Midbrain (tissue), 1 donor: ENCODE measurements at regions not wholly inside any gene's neighbourhood (a gene's known extent, or its start where the extent isn't known, plus 50 kb on each side); places are given as distances from the start of the nearest gene placed in this dataset.
A peak's percentile ranks its signal among the peaks of the same experiment; 100 is the strongest.
"Not testable (repeated sequence)": the region's sequence is repeated elsewhere in the genome, so short reads cannot be mapped to it uniquely, and the experiment has no call there.

Source experiments
- DNase-seq: peaks from one replicate; lab custom pipeline; 2025; lab: John Stamatoyannopoulos, UW

GRCh38 chr5:82603033-82603987 lies 325.2 kb upstream of the RPS23 start:
- no peak for DNase-seq

- DNase-seq = no peak
These were observed 323.7 kb upstream of the RPS23 start for GRCh38 chr5:82601861-82602260.

GRCh38 chr5:82601077-82601476 lies 322.9 kb upstream of the RPS23 start:
- no peak for DNase-seq

- DNase-seq = no peak
These were observed 321.5 kb upstream of the RPS23 start for GRCh38 chr5:82599692-82600091.

GRCh38 chr5:82599030-82599429 lies 320.9 kb upstream of the RPS23 start:
- no peak for DNase-seq

- no peak for DNase-seq
These were observed 319.3 kb upstream of the RPS23 start for GRCh38 chr5:82597437-82597836.

GRCh38 chr5:82596451-82596850 lies 318.3 kb upstream of the RPS23 start:
- DNase-seq = no peak

GRCh38 chr5:82595113-82595512 lies 317.0 kb upstream of the RPS23 start:
- no peak for DNase-seq

- peak; percentile 4 for DNase-seq
These were observed 315.9 kb upstream of the RPS23 start for GRCh38 chr5:82594097-82594496.

GRCh38 chr5:82593481-82593880 lies 315.3 kb upstream of the RPS23 start:
- DNase-seq = no peak

- no peak for DNase-seq
These were observed 312.9 kb upstream of the RPS23 start for GRCh38 chr5:82591021-82591515.

- no peak for DNase-seq
These were observed 312.0 kb upstream of the RPS23 start for GRCh38 chr5:82590112-82590511.

- DNase-seq = no peak
These were observed 308.6 kb upstream of the RPS23 start for GRCh38 chr5:82586661-82587310.

- DNase-seq = peak; percentile 34
These were observed 308.0 kb upstream of the RPS23 start for GRCh38 chr5:82586181-82586580.

GRCh38 chr5:82584631-82585030 lies 306.5 kb upstream of the RPS23 start:
- DNase-seq = peak; percentile 56

- not testable (repeated sequence) for DNase-seq
These were observed 305.2 kb upstream of the RPS23 start for GRCh38 chr5:82583331-82583730.

GRCh38 chr5:82564963-82565362 lies 286.8 kb upstream of the RPS23 start:
- no peak for DNase-seq

GRCh38 chr5:82563745-82564144 lies 285.6 kb upstream of the RPS23 start:
- DNase-seq = no peak

- no peak for DNase-seq
These were observed 284.6 kb upstream of the RPS23 start for GRCh38 chr5:82562696-82563240.

- DNase-seq = no peak
These were observed 283.6 kb upstream of the RPS23 start for GRCh38 chr5:82561797-82562196.

GRCh38 chr5:82560969-82561368 lies 282.8 kb upstream of the RPS23 start:
- no peak for DNase-seq

- DNase-seq = no peak
These were observed 282.4 kb upstream of the RPS23 start for GRCh38 chr5:82560561-82560960.
